ENCODE measurements at regions not wholly inside any gene's neighbourhood (a gene's known extent, or its start where the extent isn't known, plus 50 kb on each side); places are given as distances from the start of the nearest gene placed in this dataset.

DNA sequence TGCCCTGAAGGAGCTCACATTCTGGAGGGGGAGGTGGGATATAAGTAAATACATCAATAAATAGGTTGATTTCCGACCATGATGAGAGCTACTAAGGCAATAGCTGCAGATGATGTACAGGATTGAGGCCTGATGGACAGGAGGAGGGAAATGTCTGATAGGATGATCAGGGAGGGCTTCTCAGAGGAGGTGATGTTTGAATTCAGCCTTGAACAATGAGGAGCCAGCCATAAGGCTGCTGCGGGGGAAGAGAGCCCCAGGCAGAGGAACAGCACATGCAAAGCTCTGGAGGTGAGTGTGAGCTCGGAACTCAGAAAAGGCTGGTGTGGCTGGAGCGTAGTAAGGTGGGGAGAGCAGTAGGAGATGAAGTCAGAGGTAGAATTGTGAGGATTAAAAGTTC, 411.7 kb downstream of the PTPRU start:
- TF ChIP-seq EP300 (IDR thresholded peaks at IDR 0.05), result no peak
- no peak for TF ChIP-seq POLR2A (IDR thresholded peaks at IDR 0.05; ENCODE audit: low read depth)
- no peak for TF ChIP-seq POLR2AphosphoS5 (IDR thresholded peaks at IDR 0.05)

Data from esophagus muscularis mucosa (tissue), 3 donors.